PC-3 (cell line): ENCODE measurements at regions not wholly inside any gene's neighbourhood (a gene's known extent, or its start where the extent isn't known, plus 50 kb on each side); places are given as distances from the start of the nearest gene placed in this dataset.

ENCODE experiments used
- CTCF ChIP-seq: fragments of 300-600 bp; sonication (generic); conservative IDR thresholded peaks from 2 replicates; pipeline ENCODE4 v1.5.1; 2017; ENCODE audit warnings: antibody characterized with exemption, low read depth, mild to moderate bottlenecking, low read length
- EZH2 ChIP-seq: fragments of 300-600 bp; sonication (generic); IDR thresholded peaks from one replicate; pipeline ENCODE4 v1.6.1; 2017; ENCODE audit warnings: antibody characterized with exemption, mild to moderate bottlenecking, low read length; ENCODE audit not compliant: unreplicated experiment

- TF ChIP-seq CTCF: no peak
- TF ChIP-seq EZH2: no peak
Measured at GRCh38 chr15:93438310-93438709, 349.3 kb upstream of the RGMA start.
